OCI-LY3 (cell line): ENCODE measurements at regions not wholly inside any gene's neighbourhood (a gene's known extent, or its start where the extent isn't known, plus 50 kb on each side); places are given as distances from the start of the nearest gene placed in this dataset.
"Not testable (repeated sequence)": the region's sequence is repeated elsewhere in the genome, so short reads cannot be mapped to it uniquely, and the experiment has no call there.

Source experiments
- H2AFZ ChIP-seq: fragments of 200-600, 300-600 bp; shearing (Covaris generic); 2 replicates; pipeline ENCODE4 v1.6.0; 2014; ENCODE audit warnings: antibody characterized with exemption, low read depth, low read length
- H3K27ac ChIP-seq: fragments of 200-600, 300-600 bp; sonication (generic); 2 replicates; pipeline ENCODE4 v1.5.1; 2014; ENCODE audit warnings: mild to moderate bottlenecking, low read length, moderate library complexity, mixed read lengths
- H3K27me3 ChIP-seq: fragments of 200-600, 300-600 bp; sonication (generic); 2 replicates; pipeline ENCODE4 v1.6.1; 2014; ENCODE audit warnings: low read depth, low read length, mixed read lengths
- H3K36me3 ChIP-seq: fragments of 200-600, 300-600 bp; sonication (generic); replicated peaks from 2 replicates; pipeline ENCODE3; 2014; ENCODE audit warnings: low read depth, low read length, mixed read lengths
- H3K4me1 ChIP-seq: fragments of 300-600, 200-600 bp; sonication (generic); 2 replicates; pipeline ENCODE4 v1.6.1; 2014; ENCODE audit warnings: low read length, mixed read lengths
- H3K4me2 ChIP-seq: fragments of 200-600, 300-600 bp; sonication (generic); 2 replicates; pipeline ENCODE4 v1.6.1; 2014; ENCODE audit warnings: low read length, mixed read lengths
- H3K4me3 ChIP-seq: fragments of 300-600, 200-600 bp; sonication (generic); 2 replicates; pipeline ENCODE4 v1.5.1; 2014; ENCODE audit warnings: antibody characterized with exemption, mild to moderate bottlenecking, low read length, moderate library complexity
- H3K79me2 ChIP-seq: fragments of 300-600, 200-600 bp; shearing (Covaris generic); 2 replicates; pipeline ENCODE4 v1.6.1; 2014; ENCODE audit warnings: mild to moderate bottlenecking, low read length, mixed read lengths
- H3K9ac ChIP-seq: fragments of 300-600, 200-600 bp; shearing (Covaris generic); 2 replicates; pipeline ENCODE4 v1.6.0; 2014; ENCODE audit warnings: mild to moderate bottlenecking, low read length, moderate library complexity
- H3K9me3 ChIP-seq: fragments of 200-600, 300-600 bp; shearing (Covaris generic); 2 replicates; pipeline ENCODE4 v1.6.1; 2014; ENCODE audit warnings: low read length, mixed read lengths; ENCODE audit not compliant: insufficient read depth
- H4K20me1 ChIP-seq: fragments of 200-600, 300-600 bp; sonication (generic); 2 replicates; pipeline ENCODE4 v1.6.1; 2016; ENCODE audit warnings: low read length, mixed read lengths; ENCODE audit not compliant: insufficient read depth
- CTCF ChIP-seq: fragments of 200-600, 300-600 bp; sonication (generic); IDR thresholded peaks from 2 replicates; pipeline ENCODE4 v1.5.1; 2014; ENCODE audit warnings: antibody characterized with exemption, low read length, low read depth
- EZH2phosphoT487 ChIP-seq: fragments of 200-600 bp; shearing (Covaris generic); IDR thresholded peaks from 2 replicates; pipeline ENCODE4 v1.6.1; 2018; ENCODE audit warnings: antibody characterized with exemption, mixed run types, low read depth

GRCh38 chr18:43341014-43341413 lies 63.7 kb upstream of the SYT4 start:
- Histone ChIP-seq H3K4me2 (no peak overlapping the region), H3K4me3 (no peak overlapping the region), H3K27ac (no peak overlapping the region), H3K4me1 (no peaks in the 10 kb centered on the region), H3K27me3 (no peaks in the 10 kb centered on the region), H3K9me3 (no peaks in the 10 kb centered on the region), H3K36me3 (no peaks in the 10 kb centered on the region), H3K79me2 (no peaks in the 10 kb centered on the region), H4K20me1 (no peaks in the 10 kb centered on the region), H2AFZ (no peak overlapping the region), H3K9ac (no peak overlapping the region)
- no peak for TF ChIP-seq CTCF
- no peak for TF ChIP-seq EZH2phosphoT487

DNA sequence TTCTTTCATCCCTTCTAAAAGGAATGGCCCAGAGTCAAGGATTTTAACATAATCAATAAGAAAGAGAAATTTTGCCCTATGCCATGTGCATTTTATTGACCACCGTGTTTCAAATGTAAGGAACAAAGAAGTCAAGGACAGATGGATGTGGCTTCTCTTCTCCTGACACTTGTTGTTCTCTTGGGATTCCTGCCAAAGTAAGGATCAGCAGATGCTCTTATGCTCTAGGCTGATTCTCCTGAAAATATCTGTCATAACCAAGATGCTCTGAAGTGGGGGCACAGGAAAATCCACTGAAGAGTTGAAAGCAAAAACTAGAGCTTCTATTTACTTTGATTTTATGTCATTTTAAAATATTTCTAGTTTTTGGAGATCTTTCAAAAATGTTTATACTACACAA lies 72.9 kb upstream of the SYT4 start:
- Histone ChIP-seq H3K27me3 (no peaks in the 10 kb centered on the region), H3K27ac (no peak overlapping the region), H3K9ac (no peak overlapping the region), H3K4me1 (no peaks in the 10 kb centered on the region), H3K79me2 (no peaks in the 10 kb centered on the region), H3K4me2 (no peak overlapping the region), H2AFZ (no peak overlapping the region), H3K4me3 (no peak overlapping the region), H4K20me1 (no peaks in the 10 kb centered on the region), H3K36me3 (no peaks in the 10 kb centered on the region), H3K9me3 (no peaks in the 10 kb centered on the region)
- TF ChIP-seq CTCF (no peak), EZH2phosphoT487 (no peak)

DNA sequence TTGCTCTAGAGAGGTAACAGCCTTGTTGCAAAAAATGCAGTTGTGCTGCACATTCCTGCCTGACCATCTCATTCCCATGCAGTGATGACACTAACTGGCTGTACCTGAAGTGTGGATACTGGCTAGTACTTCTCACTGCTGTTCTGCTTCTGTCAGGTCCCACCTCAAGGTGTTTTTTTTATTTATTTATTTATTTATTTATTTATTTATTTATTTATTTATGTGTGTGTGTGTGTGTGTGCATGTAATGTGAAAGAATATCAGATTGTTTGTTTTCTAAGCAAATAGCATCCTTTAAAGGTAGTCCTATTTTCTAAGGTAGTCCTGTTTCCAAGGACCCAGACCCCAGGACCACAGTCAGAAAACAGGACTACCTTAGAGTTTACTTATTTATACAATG lies 87.2 kb upstream of the SYT4 start:
- TF ChIP-seq EZH2phosphoT487 (no peak), CTCF (no peak)
- peaks cover 6% of the 10 kb centered on the region; the same call in 1 of the 2 replicates for H3K4me1 ChIP-seq
- H3K9me3 ChIP-seq, result no peaks in the 10 kb centered on the region
- no peaks in the 10 kb centered on the region for H4K20me1 ChIP-seq
- no peaks in the 10 kb centered on the region for H3K36me3 ChIP-seq
- no peak overlapping the region for H3K4me2 ChIP-seq
- no peaks in the 10 kb centered on the region for H3K79me2 ChIP-seq
- no peak overlapping the region for H2AFZ ChIP-seq
- no peak overlapping the region for H3K27ac ChIP-seq
- H3K27me3 ChIP-seq, result no peaks in the 10 kb centered on the region
- no peak overlapping the region for H3K9ac ChIP-seq
- no peak overlapping the region for H3K4me3 ChIP-seq

GRCh38 chr18:43367895-43368294 lies 90.6 kb upstream of the SYT4 start:
- H3K9ac ChIP-seq, result no peak overlapping the region
- no peaks in the 10 kb centered on the region for H3K36me3 ChIP-seq
- TF ChIP-seq CTCF, result no peak
- no peaks in the 10 kb centered on the region for H3K27me3 ChIP-seq
- H2AFZ ChIP-seq, result no peak overlapping the region
- H3K79me2 ChIP-seq, result no peaks in the 10 kb centered on the region
- H3K4me2 ChIP-seq, result no peak overlapping the region
- no peaks in the 10 kb centered on the region for H3K9me3 ChIP-seq
- peaks cover 6% of the 10 kb centered on the region; the same call in 1 of the 2 replicates for H3K4me1 ChIP-seq
- no peak overlapping the region for H3K4me3 ChIP-seq
- H3K27ac ChIP-seq, result no peak overlapping the region
- H4K20me1 ChIP-seq, result no peaks in the 10 kb centered on the region

- not testable (repeated sequence) for H2AFZ ChIP-seq, H3K27ac ChIP-seq, H3K9ac ChIP-seq, H3K4me1 ChIP-seq, H4K20me1 ChIP-seq, H3K4me3 ChIP-seq, H3K27me3 ChIP-seq, H3K9me3 ChIP-seq, H3K36me3 ChIP-seq, H3K79me2 ChIP-seq, H3K4me2 ChIP-seq
These were observed 92.0 kb upstream of the SYT4 start for GRCh38 chr18:43369311-43369710.
